Smooth muscle cell (in vitro differentiated cells): ENCODE measurements at regions not wholly inside any gene's neighbourhood (a gene's known extent, or its start where the extent isn't known, plus 50 kb on each side); places are given as distances from the start of the nearest gene placed in this dataset.

Source experiments
- DNase-seq: peaks from one replicate; lab custom pipeline; 2025; ENCODE audit not compliant: unreplicated experiment; lab: John Stamatoyannopoulos, UW
- H2AFZ ChIP-seq: fragments of 200-600 bp; sonication (generic); 2 replicates; pipeline ENCODE4 v1.6.0; 2016; ENCODE audit warnings: antibody characterized with exemption, low read depth, mild to moderate bottlenecking
- H3F3A ChIP-seq: fragments of 200-600 bp; sonication (generic); 2 replicates; pipeline ENCODE4 v1.6.0; 2017; ENCODE audit warnings: antibody characterized with exemption, low read depth
- H3K27ac ChIP-seq: fragments of 200-600 bp; sonication (generic); 2 replicates; pipeline ENCODE4 v1.5.1; 2016; ENCODE audit warnings: low read depth, mild to moderate bottlenecking
- H3K27me3 ChIP-seq: fragments of 200-600 bp; sonication (generic); 2 replicates; pipeline ENCODE4 v1.6.1; 2016; ENCODE audit warnings: low read depth, mild to moderate bottlenecking
- H3K36me3 ChIP-seq: fragments of 200-600 bp; sonication (generic); 2 replicates; pipeline ENCODE4 v1.5.1; 2016; ENCODE audit warnings: low read depth
- H3K4me1 ChIP-seq: fragments of 200-600 bp; sonication (generic); 2 replicates; pipeline ENCODE4 v1.5.1; 2016; ENCODE audit warnings: low read depth
- H3K4me2 ChIP-seq: fragments of 200-600 bp; sonication (generic); 2 replicates; pipeline ENCODE4 v1.6.0; 2016; ENCODE audit warnings: mild to moderate bottlenecking
- H3K4me3 ChIP-seq: fragments of 200-600 bp; sonication (generic); 2 replicates; pipeline ENCODE4 v1.5.1; 2016; ENCODE audit warnings: mild to moderate bottlenecking
- H3K79me2 ChIP-seq: fragments of 200-600 bp; sonication (generic); 2 replicates; pipeline ENCODE4 v1.6.0; 2016; ENCODE audit warnings: low read depth, mild to moderate bottlenecking
- H3K9ac ChIP-seq: fragments of 200-600 bp; sonication (generic); 2 replicates; pipeline ENCODE4 v1.6.0; 2016; ENCODE audit warnings: low read depth
- H3K9me3 ChIP-seq: fragments of 200-600 bp; sonication (generic); replicated peaks from 2 replicates; pipeline ENCODE4 v1.5.1; 2016; ENCODE audit warnings: low read depth
- H4K20me1 ChIP-seq: fragments of 200-600 bp; sonication (generic); 2 replicates; pipeline ENCODE4 v1.6.0; 2016; ENCODE audit warnings: low read depth
- CTCF ChIP-seq: fragments of 200-600 bp; sonication (generic); IDR thresholded peaks from 2 replicates; pipeline ENCODE4 v1.5.1; 2017; ENCODE audit warnings: borderline replicate concordance, mild to moderate bottlenecking, antibody characterized with exemption; ENCODE audit not compliant: insufficient read depth, poor library complexity, severe bottlenecking
- WGBS: methylation state at CpG from one replicate; pipeline ENCODE4 v1.1.7; 2016; ENCODE audit warnings: low lambda C conversion rate; 5-methylcytosine and 5-hydroxymethylcytosine counted together

DNA sequence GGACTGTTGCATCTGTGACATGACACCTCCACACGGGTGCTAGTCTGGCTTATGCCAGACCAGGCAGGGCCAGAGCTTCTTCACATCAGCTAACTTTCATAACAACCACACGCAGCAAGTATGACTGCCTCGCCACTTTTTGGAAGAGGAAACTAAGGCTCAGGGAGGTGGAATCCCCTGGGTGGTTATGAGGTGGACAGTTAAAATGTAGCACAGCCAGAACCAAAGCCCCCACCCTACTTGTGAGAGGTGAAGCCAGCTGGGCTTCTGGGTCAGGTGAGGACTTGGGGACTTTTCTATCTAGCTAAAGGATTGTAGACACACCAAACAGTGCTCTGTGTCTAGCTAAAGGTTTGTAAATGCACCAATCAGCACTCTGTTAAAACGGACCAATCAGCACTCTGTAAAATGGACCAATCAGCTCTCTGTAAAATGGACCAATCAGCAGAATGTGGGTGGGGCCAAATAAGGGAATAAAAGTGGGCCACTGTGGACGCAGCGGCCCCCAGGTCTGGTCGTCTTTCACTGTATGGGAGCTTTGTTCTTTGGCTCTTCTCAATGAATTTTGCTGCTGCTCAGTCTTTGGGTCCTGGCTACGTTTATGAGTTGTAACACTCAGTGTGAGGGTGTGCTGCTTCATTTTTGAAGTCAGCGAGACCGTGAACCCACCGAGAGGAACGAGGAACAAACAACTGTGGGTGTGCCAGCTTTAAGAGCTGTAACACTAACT lies 171.0 kb downstream of the PTPN20 start:
- 92% methylated on average over 12 of the region's 12 CpGs for WGBS
- TF ChIP-seq CTCF, result no peak
- Histone ChIP-seq H3K27me3 (no peaks in the 10 kb centered on the region), H3K36me3 (no peaks in the 10 kb centered on the region), H3K9me3 (no peaks in the 10 kb centered on the region), H2AFZ (no peak overlapping the region), H3K4me2 (no peak overlapping the region), H3K9ac (no peak overlapping the region), H3K4me3 (no peak overlapping the region), H4K20me1 (no peaks in the 10 kb centered on the region), H3K79me2 (no peaks in the 10 kb centered on the region), H3F3A (no peaks in the 10 kb centered on the region), H3K27ac (no peak overlapping the region), H3K4me1 (no peaks in the 10 kb centered on the region)
- DNase-seq, result no peak

DNA sequence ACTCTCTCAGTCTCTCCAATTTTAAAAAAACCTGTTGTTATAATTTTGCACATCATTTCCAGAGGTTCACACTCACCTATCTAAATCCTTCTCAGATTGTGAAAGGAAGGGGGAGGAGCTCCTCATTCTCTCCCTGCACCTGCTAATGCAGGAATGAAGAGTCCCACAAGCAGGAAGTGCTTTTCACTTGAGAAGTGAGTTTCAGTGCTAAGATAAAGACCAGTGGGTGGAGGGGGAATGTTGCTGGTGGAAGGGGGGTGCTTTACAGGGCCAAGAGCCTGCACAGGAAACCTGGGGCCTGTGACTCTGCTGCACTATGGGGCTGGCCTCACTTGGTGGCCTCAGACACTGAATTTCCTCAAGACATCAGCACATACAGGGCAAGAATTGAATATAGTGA lies 176.4 kb downstream of the PTPN20 start:
- Histone ChIP-seq H3K4me2 (no peak overlapping the region), H3K27me3 (no peaks in the 10 kb centered on the region), H3K36me3 (no peaks in the 10 kb centered on the region), H4K20me1 (no peaks in the 10 kb centered on the region), H2AFZ (no peak overlapping the region), H3K4me1 (no peaks in the 10 kb centered on the region), H3K9ac (no peak overlapping the region), H3K9me3 (no peaks in the 10 kb centered on the region), H3K27ac (no peak overlapping the region), H3K79me2 (no peaks in the 10 kb centered on the region), H3F3A (no peaks in the 10 kb centered on the region), H3K4me3 (no peak overlapping the region)
- no peak for DNase-seq
- TF ChIP-seq CTCF, result no peak

DNA sequence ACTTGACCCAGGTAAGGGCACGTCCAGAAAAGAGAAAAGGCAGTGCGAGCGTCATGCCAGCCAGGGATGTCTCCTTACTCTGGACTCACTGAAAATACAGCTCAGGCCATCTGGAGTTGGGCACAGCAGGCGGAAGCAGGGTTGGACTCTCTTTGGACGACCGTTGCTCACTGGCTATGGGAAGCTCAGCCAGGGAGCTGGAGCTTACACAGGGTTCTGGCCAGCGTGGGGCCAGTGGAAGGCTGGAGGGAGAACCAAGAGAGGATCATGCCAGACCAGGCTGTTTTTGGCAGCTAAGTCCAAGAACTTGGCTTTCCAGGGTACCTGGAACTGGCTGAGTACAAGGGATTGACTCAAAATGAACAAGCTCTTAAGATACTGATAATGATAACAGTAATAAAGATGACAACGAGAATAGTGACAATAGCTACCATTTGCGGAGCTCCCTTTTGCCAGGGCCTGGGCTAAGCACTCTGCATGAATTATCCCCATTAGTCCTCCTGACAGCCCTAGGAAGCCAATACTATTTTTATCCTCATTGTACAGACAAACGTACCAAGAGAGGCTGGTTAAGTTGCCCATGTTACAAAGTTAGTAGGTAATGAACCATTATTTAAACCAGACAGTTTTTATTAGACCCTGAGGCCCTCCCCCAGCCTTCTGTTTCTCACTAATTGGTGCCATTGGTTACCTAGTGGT lies 177.6 kb downstream of the PTPN20 start:
- no peaks in the 10 kb centered on the region for H4K20me1 ChIP-seq
- H3K9ac ChIP-seq, result no peak overlapping the region
- H3K4me1 ChIP-seq, result no peaks in the 10 kb centered on the region
- no peaks in the 10 kb centered on the region for H3K9me3 ChIP-seq
- no peak overlapping the region for H2AFZ ChIP-seq
- DNase-seq, result no peak
- no peak overlapping the region for H3K27ac ChIP-seq
- no peaks in the 10 kb centered on the region for H3K36me3 ChIP-seq
- no peak overlapping the region for H3K4me3 ChIP-seq
- TF ChIP-seq CTCF, result no peak
- no peaks in the 10 kb centered on the region for H3K27me3 ChIP-seq
- H3K4me2 ChIP-seq, result no peak overlapping the region
- 90% methylated on average over 10 of the region's 10 CpGs for WGBS
- H3K79me2 ChIP-seq, result no peaks in the 10 kb centered on the region
- no peaks in the 10 kb centered on the region for H3F3A ChIP-seq

DNA sequence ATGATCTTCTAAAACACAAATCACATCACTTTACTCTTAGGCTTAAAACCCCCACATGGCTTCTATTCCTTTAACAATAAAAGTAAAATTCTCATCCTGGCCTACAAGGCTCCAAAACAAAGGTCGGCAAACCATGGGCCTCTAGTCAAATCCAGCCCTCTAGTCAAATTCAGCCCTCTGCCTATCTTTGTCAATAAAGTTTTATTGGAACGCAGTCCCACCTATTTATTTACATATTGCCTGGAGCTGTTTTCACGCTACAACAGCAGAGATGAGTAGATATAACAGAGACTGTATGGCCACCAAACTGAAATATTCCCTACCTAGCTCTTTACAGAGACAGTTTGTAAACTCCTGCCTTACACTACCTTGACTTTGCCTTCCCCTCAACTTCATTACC lies 178.8 kb downstream of the PTPN20 start:
- H2AFZ ChIP-seq, result no peak overlapping the region
- H3K4me3 ChIP-seq, result no peak overlapping the region
- no peaks in the 10 kb centered on the region for H3K36me3 ChIP-seq
- no peaks in the 10 kb centered on the region for H3K27me3 ChIP-seq
- no peaks in the 10 kb centered on the region for H4K20me1 ChIP-seq
- no peak overlapping the region for H3K27ac ChIP-seq
- no peaks in the 10 kb centered on the region for H3K79me2 ChIP-seq
- H3K9ac ChIP-seq, result no peak overlapping the region
- H3K4me1 ChIP-seq, result no peaks in the 10 kb centered on the region
- TF ChIP-seq CTCF, result no peak
- H3K9me3 ChIP-seq, result no peaks in the 10 kb centered on the region
- no peak for DNase-seq
- no peak overlapping the region for H3K4me2 ChIP-seq
- H3F3A ChIP-seq, result no peaks in the 10 kb centered on the region
- 94% methylated on average over 3 of the region's 3 CpGs for WGBS
